ENCODE measurements at regions not wholly inside any gene's neighbourhood (a gene's known extent, or its start where the extent isn't known, plus 50 kb on each side); places are given as distances from the start of the nearest gene placed in this dataset.
A peak's percentile ranks its signal among the peaks of the same experiment; 100 is the strongest.
"Not testable (repeated sequence)": the region's sequence is repeated elsewhere in the genome, so short reads cannot be mapped to it uniquely, and the experiment has no call there.

DNA sequence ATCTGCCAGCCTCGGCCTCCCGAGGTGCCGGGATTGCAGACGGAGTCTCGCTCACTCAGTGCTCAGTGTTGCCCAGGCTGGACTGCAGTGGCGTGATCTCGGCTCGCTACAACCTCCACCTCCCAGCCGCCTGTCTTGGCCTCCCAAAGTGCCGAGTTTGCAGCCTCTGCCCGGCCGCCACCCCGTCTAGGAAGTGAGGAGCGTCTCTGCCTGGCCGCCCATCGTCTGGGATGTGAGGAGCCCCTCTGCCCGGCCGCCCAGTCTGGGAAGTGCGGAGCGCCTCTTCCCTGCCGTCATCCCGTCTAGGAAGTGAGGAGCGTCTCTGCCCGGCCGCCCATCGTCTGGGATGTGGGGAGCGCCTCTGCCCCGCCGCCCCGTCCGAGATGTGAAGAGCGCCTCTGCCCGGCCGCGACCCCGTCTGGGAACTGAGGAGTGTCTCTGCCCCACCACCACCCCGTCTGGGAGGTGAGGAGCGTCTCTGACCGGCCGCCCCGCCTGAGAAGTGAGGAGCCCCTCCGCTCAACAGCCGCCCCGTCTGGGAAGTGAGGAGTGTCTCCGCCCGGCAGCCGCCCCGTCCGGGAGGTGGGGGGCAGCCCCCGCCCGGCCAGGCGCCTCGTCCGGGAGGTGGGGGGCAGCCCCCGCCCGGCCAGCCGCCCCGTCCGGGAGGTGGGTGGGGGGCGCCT is 180.4 kb upstream of the ZNF184 start:
- H3K9me3 Mint-ChIP-seq (ENCODE audit: unreplicated experiment); H3K4me1 Mint-ChIP-seq (ENCODE audit: low read depth, unreplicated experiment); POLR2A ChIA-PET; H3K27ac Mint-ChIP-seq (ENCODE audit: unreplicated experiment); CTCF ChIA-PET; H3K4me3 ChIP-seq (ENCODE audit: low read depth, low read length); H3K27me3 Mint-ChIP-seq (ENCODE audit: insufficient read depth, unreplicated experiment); DNase-seq; H3K36me3 ChIP-seq (ENCODE audit: control insufficient read depth, insufficient read depth, low read length); BruUV-seq (replicated peaks); H3K27me3 ChIP-seq (replicated peaks; ENCODE audit: control insufficient read depth, insufficient read depth, low read length); H3K4me1 ChIP-seq; H3K9me3 ChIP-seq; H3K4me3 Mint-ChIP-seq (ENCODE audit: unreplicated experiment): not testable (repeated sequence)
- intact Hi-C loops (cut with micrococcal nuclease; ENCODE audit: unreplicated experiment) = loop anchor here (5.0 kb wide), 1 partner anchor 34 kb away; no protein-coding TSS in a partner anchor
- H3K36me3 Mint-ChIP-seq (ENCODE audit: insufficient read depth, unreplicated experiment) = peaks cover 11% of the 10 kb centered on the region

DNA sequence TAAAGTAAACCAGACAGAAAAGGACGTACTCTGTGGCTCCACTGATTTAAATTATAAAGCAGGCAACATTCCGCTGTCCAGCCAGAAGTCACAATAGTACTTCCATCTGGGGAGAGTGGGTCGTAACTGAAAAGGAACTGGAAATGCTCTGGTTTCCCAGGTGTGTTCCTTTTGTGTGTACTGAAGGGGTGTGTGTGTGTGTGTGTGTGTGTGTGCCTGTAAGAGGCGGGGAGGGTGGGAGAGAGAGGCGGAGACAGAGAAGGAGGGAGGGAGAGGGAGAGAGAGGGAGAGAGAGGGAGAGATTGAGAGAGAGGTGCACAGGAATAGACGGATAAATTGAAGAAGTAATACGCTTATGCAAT is 178.4 kb upstream of the ZNF184 start:
- CTCF ChIA-PET = no interaction called here
- H3K36me3 Mint-ChIP-seq (ENCODE audit: insufficient read depth, unreplicated experiment) = peaks cover 11% of the 10 kb centered on the region

DNA sequence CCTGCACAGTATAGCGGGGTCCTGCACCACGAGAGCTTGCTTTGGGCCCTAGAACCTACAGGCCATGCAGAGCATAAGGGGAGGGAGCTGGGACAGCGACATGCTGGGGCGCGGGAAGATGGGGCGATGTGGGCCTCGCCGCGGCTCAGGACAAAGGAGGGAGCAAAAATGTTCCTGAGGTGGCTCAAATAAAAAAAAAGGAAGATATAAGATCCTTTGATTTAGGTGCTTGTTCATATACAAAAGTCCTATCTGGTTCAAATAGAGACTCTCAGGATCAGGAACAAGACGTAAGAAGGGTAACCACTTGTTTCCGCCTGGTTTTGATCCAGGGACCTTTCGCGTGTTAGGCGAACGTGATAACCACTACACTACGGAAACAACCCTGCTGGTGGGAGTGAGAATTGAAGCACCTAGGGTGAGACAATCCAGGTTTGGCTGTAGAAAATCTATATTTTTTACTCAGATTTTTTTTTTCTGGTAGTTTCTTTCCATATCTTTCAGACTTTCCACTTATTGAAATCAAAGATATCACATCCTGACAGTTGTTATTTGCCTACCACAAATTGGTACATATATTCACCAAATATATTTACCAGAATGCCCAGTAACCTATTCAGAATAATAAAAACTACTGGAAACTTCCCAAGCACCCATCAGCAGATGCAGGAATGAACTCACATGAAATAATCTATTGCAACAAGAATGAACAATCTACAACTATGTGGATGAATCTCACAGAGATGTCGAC is 177.9 kb upstream of the ZNF184 start:
- Histone ChIP-seq H3K27me3 (replicated peaks; ENCODE audit: control insufficient read depth, insufficient read depth, low read length) (no peaks in the 10 kb centered on the region; the same call in 1 of the 2 replicates), H3K4me1 (no peaks in the 10 kb centered on the region), H3K9me3 (no peaks in the 10 kb centered on the region), H3K4me3 (ENCODE audit: low read depth, low read length) (peak overlapping the region; percentile 34), H3K36me3 (ENCODE audit: control insufficient read depth, insufficient read depth, low read length) (no peaks in the 10 kb centered on the region)
- TF ChIP-seq, protein P1, sequence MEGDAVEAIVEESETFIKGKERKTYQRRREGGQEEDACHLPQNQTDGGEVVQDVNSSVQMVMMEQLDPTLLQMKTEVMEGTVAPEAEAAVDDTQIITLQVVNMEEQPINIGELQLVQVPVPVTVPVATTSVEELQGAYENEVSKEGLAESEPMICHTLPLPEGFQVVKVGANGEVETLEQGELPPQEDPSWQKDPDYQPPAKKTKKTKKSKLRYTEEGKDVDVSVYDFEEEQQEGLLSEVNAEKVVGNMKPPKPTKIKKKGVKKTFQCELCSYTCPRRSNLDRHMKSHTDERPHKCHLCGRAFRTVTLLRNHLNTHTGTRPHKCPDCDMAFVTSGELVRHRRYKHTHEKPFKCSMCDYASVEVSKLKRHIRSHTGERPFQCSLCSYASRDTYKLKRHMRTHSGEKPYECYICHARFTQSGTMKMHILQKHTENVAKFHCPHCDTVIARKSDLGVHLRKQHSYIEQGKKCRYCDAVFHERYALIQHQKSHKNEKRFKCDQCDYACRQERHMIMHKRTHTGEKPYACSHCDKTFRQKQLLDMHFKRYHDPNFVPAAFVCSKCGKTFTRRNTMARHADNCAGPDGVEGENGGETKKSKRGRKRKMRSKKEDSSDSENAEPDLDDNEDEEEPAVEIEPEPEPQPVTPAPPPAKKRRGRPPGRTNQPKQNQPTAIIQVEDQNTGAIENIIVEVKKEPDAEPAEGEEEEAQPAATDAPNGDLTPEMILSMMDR (IDR thresholded peaks at IDR 0.05; ENCODE audit: insufficient read depth in 1 of 2, low read depth in 1 of 2, low read length in 1 of 2, severe bottlenecking in 1 of 2, unreplicated experiment in 1 of 2) = peak; percentile 43 to 49
- peaks cover 11% of the 10 kb centered on the region for H3K36me3 Mint-ChIP-seq (ENCODE audit: insufficient read depth, unreplicated experiment)
- peak; percentile 81 for DNase-seq
- no peaks in the 10 kb centered on the region for H3K9me3 Mint-ChIP-seq (ENCODE audit: unreplicated experiment)
- peak overlapping the region; percentile 78 for H3K4me3 Mint-ChIP-seq (ENCODE audit: unreplicated experiment)
- BruUV-seq (replicated peaks) = no TSS peak
- intact Hi-C loops (cut with micrococcal nuclease; ENCODE audit: unreplicated experiment) = loop anchor here (5.0 kb wide), 1 partner anchor 37 kb away; no protein-coding TSS in a partner anchor
- H3K4me1 Mint-ChIP-seq (ENCODE audit: low read depth, unreplicated experiment) = peaks cover 8% of the 10 kb centered on the region
- peak overlapping the region; percentile 84 for H3K27ac Mint-ChIP-seq (ENCODE audit: unreplicated experiment)
- ChIA-PET CTCF (no interaction called here), POLR2A (no interaction called here)
- no peaks in the 10 kb centered on the region for H3K27me3 Mint-ChIP-seq (ENCODE audit: insufficient read depth, unreplicated experiment)

More for the DNA sequence above, 178.4 kb upstream of the ZNF184 start:
- no peaks in the 10 kb centered on the region; the same call in 1 of the 2 replicates for H3K27me3 ChIP-seq (replicated peaks; ENCODE audit: control insufficient read depth, insufficient read depth, low read length)
- POLR2A ChIA-PET = no interaction called here
- no peaks in the 10 kb centered on the region for H3K9me3 ChIP-seq
- Mint-ChIP-seq H3K9me3 (ENCODE audit: unreplicated experiment) (no peaks in the 10 kb centered on the region), H3K4me1 (ENCODE audit: low read depth, unreplicated experiment) (peaks cover 8% of the 10 kb centered on the region), H3K27me3 (ENCODE audit: insufficient read depth, unreplicated experiment) (no peaks in the 10 kb centered on the region), H3K4me3 (ENCODE audit: unreplicated experiment) (peak overlapping the region; percentile 78), H3K27ac (ENCODE audit: unreplicated experiment) (peak overlapping the region; percentile 84)
- H3K36me3 ChIP-seq (ENCODE audit: control insufficient read depth, insufficient read depth, low read length) = no peaks in the 10 kb centered on the region
- peak in 1 of 2 experiments; percentile 34 for DNase-seq
- intact Hi-C loops (cut with micrococcal nuclease; ENCODE audit: unreplicated experiment) = loop anchor here (5.0 kb wide), 1 partner anchor 36 kb away; no protein-coding TSS in a partner anchor
- peak overlapping the region; percentile 34 for H3K4me3 ChIP-seq (ENCODE audit: low read depth, low read length)
- TF ChIP-seq, protein P1 (IDR thresholded peaks at IDR 0.05; ENCODE audit: insufficient read depth in 1 of 2, low read depth in 1 of 2, low read length in 1 of 2, severe bottlenecking in 1 of 2, unreplicated experiment in 1 of 2) = no peak
- BruUV-seq (replicated peaks) = no TSS peak
- no peaks in the 10 kb centered on the region for H3K4me1 ChIP-seq
